Kidney tubule cell (primary cell): ENCODE measurements at regions not wholly inside any gene's neighbourhood (a gene's known extent, or its start where the extent isn't known, plus 50 kb on each side); places are given as distances from the start of the nearest gene placed in this dataset.
A peak's percentile ranks its signal among the peaks of the same experiment; 100 is the strongest.

Experiments used
- DNase-seq: peaks from one replicate; pipeline ENCODE4 v3.0.0-alpha.2; 2018; ENCODE audit warnings: low spot score

DNA sequence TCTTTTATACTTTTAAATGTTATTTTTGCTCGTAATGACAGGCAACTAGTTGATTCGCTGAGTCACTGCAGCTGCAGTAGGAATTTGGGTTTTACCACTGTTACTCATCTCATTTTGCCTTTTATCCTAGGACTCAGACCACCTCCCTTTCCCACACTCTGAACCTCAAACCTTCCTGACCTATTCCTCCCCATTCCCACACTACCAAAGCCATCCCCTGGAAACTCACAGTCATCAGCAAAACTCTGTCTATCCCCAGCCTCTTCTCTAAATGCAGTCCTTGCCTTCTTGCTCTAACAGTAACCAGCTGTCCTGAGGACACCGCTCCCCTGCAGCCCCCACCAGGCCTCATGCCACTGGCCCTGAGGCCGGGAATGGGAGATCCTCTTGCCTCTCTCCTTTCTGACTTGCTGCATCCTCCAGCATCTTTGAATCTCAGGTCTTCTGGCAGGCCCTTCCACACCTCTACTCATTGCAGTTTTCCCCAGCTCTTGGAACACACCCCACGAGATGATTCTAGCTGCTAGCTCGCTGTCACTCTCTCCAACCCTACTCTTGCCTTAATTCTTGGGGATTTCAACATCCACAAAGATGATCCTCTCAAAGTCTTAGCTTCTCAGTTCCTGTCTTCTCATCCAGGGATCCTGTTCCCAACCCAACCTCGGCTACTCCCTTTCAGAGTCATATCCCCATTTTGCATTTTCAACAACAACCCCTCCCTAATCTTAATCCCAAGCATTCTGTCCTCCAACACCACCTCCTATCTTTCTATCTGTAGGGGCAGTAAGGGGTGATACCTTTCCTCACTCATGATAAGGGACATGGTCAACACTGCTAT lies 55.9 kb upstream of the C3orf80 start:
- DNase-seq, result peak; percentile 48

DNA sequence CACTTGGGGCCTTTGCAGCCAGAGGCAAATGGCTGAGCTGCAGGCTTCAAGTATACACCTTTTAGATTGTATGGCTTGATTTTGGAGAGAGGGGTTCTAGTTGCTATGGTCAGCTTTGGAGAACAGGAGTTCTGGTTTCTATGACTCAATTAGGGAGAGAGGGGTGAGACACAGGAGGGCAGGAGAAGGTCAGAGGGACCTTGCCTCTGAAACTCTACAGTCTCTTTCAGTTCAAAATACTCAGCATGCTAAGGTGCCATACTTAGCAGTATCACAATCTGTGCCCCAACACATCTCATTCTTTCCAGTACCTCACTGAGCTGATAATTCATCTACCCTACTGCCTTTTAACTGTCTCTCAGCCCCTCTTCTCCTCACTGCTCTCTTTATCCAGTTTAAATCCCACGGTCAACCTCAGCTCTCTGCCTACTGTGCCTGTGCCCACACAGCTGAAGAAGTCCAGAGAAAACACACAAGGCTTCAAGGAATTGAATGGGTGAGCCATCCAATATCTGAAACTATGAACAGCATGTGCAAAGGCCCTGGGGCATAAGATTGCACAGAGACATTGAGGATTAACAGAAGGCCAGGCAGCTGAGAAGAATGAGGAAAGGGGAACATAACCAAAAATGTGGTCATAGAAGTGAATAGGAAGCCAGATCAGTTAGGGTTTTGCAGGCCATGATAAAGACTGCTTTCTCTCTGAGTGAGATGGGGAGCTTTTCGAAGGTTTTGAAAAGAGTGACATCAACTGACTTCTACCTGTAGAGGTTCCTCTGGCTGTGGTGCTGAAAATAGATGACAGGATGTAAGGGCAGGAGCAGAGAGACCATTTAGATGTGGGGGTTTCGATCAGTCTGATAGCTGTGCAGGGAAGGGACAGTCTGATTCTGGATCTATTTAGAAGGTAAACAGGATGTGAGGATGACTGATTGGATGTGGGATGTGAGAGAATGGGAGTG lies 54.5 kb upstream of the C3orf80 start:
- no peak for DNase-seq

DNA sequence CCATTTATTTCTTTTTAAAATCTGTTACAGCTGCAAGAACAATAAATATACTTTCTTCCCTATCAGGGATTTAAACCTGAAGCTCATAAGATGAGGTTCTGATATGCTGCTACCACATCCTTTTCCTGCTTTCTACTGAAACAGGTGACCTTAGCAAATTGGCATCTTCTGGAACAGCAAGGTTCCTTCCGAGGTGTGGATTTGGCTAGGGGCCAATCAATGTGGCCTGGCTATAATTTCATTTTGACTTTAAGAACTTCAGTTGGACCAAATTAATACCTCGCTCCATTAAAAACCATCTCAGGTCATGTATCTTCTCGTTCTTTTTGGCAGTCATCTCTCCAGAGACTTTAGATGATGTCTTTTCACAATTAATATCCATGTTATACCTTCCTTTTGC lies 53.4 kb upstream of the C3orf80 start:
- no peak for DNase-seq

DNA sequence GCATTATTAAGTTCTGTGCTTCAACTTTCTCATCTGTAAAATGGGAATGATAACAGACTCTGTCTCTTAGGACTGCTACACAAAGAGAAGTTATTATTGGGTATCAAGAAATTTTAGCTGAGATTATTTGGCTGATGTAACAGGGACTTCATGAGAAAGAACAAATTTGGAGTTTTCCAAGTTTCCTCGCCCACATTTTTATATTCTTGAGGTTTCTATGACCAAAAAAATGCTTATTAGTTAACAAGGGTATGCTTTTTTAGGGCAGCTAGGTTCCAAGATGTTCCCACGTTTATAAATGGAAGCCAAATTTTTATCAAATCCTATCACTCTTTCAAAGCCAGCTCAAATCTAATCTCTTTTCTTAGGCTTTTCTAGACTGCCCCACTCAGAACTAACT lies 50.6 kb upstream of the C3orf80 start:
- DNase-seq, result no peak
